ENCODE measurements at regions not wholly inside any gene's neighbourhood (a gene's known extent, or its start where the extent isn't known, plus 50 kb on each side); places are given as distances from the start of the nearest gene placed in this dataset.
"Not testable (repeated sequence)": the region's sequence is repeated elsewhere in the genome, so short reads cannot be mapped to it uniquely, and the experiment has no call there.

- no peak for DNase-seq (ENCODE audit: low read depth, low spot score)
Measured at GRCh38 chr6:140846503-140847261, 1286.0 kb upstream of the GJE1 start.

- DNase-seq (ENCODE audit: low read depth, low spot score) = no peak
Measured at GRCh38 chr6:140845701-140846100, 1287.0 kb upstream of the GJE1 start.

- no peak for DNase-seq (ENCODE audit: low read depth, low spot score)
Measured at GRCh38 chr6:140844167-140844566, 1288.6 kb upstream of the GJE1 start.

- DNase-seq (ENCODE audit: low read depth, low spot score) = no peak
Measured at GRCh38 chr6:140833408-140833807, 1299.3 kb upstream of the GJE1 start.

GRCh38 chr6:140830666-140831065 lies 1302.1 kb upstream of the GJE1 start:
- no peak for DNase-seq (ENCODE audit: low read depth, low spot score)

- DNase-seq (ENCODE audit: low read depth, low spot score) = no peak
Measured at GRCh38 chr6:140828856-140829255, 1303.9 kb upstream of the GJE1 start.

GRCh38 chr6:140827593-140827992 lies 1305.1 kb upstream of the GJE1 start:
- no peak for DNase-seq (ENCODE audit: low read depth, low spot score)

GRCh38 chr6:140825731-140826130 lies 1307.0 kb upstream of the GJE1 start:
- no peak for DNase-seq (ENCODE audit: low read depth, low spot score)

GRCh38 chr6:140824595-140824994 lies 1308.1 kb upstream of the GJE1 start:
- DNase-seq (ENCODE audit: low read depth, low spot score) = no peak

- no peak for DNase-seq (ENCODE audit: low read depth, low spot score)
Measured at GRCh38 chr6:140821196-140821595, 1311.5 kb upstream of the GJE1 start.

- no peak for DNase-seq (ENCODE audit: low read depth, low spot score)
Measured at GRCh38 chr6:140817176-140817575, 1315.5 kb upstream of the GJE1 start.

- DNase-seq (ENCODE audit: low read depth, low spot score) = no peak
Measured at GRCh38 chr6:140816681-140817080, 1316.0 kb upstream of the GJE1 start.

GRCh38 chr6:140812636-140813035 lies 1320.1 kb upstream of the GJE1 start:
- no peak for DNase-seq (ENCODE audit: low read depth, low spot score)

GRCh38 chr6:140811642-140812041 lies 1321.1 kb upstream of the GJE1 start:
- DNase-seq (ENCODE audit: low read depth, low spot score) = no peak

GRCh38 chr6:140809694-140810101 lies 1323.0 kb upstream of the GJE1 start:
- no peak for DNase-seq (ENCODE audit: low read depth, low spot score)

- DNase-seq (ENCODE audit: low read depth, low spot score) = no peak
Measured at GRCh38 chr6:140806431-140806830, 1326.3 kb upstream of the GJE1 start.

GRCh38 chr6:140794544-140794943 lies 1338.2 kb upstream of the GJE1 start:
- no peak for DNase-seq (ENCODE audit: low read depth, low spot score)

- DNase-seq (ENCODE audit: low read depth, low spot score) = no peak
Measured at GRCh38 chr6:140790109-140790508, 1342.6 kb upstream of the GJE1 start.

GRCh38 chr6:140789466-140789865 lies 1343.3 kb upstream of the GJE1 start:
- DNase-seq (ENCODE audit: low read depth, low spot score) = no peak

GRCh38 chr6:140785926-140786325 lies 1346.8 kb upstream of the GJE1 start:
- DNase-seq (ENCODE audit: low read depth, low spot score) = no peak

- DNase-seq (ENCODE audit: low read depth, low spot score) = no peak
Measured at GRCh38 chr6:140784573-140784972, 1348.2 kb upstream of the GJE1 start.

- DNase-seq (ENCODE audit: low read depth, low spot score) = not testable (repeated sequence)
Measured at GRCh38 chr6:140783504-140783903, 1349.2 kb upstream of the GJE1 start.

GRCh38 chr6:140782941-140783340 lies 1349.8 kb upstream of the GJE1 start:
- DNase-seq (ENCODE audit: low read depth, low spot score) = no peak
